ENCODE measurements at regions not wholly inside any gene's neighbourhood (a gene's known extent, or its start where the extent isn't known, plus 50 kb on each side); places are given as distances from the start of the nearest gene placed in this dataset.

DNA sequence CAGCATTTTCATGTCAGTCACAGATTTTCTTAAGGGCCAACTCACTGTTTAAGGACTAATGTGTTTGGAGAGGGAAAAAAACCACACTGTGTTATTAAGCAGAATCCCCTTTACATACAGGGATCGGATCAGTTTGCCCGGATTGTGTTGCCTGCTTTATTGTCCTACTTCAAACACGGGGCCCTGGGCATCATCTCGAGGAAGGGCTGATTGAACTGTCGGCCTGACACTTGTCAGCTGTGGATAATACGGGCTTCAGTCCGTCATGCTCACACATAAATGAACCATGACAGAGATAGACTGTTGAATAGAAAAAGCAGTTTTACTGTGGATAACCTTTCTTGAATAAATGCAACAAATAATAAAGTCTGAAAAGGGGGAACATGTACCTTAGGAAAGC, 325.0 kb downstream of the ZSWIM6 start:
- Histone ChIP-seq H4K20me1 (ENCODE audit: insufficient read depth) (no peaks in the 10 kb centered on the region), H3K4me3 (ENCODE audit: low read depth in 2 of 2, low read length in 1 of 2) (no peak overlapping the region), H3F3A (replicated peaks; ENCODE audit: insufficient read depth) (no peaks in the 10 kb centered on the region), H3K27ac (ENCODE audit: low read depth in 2 of 2, low read length in 1 of 2) (no peak overlapping the region), H2AFZ (ENCODE audit: low read depth) (no peak overlapping the region), H3K79me2 (ENCODE audit: insufficient read depth) (no peaks in the 10 kb centered on the region), H3K9me3 (no peaks in the 10 kb centered on the region), H3K4me2 (no peak overlapping the region), H3K9ac (no peak overlapping the region), H3K4me1 (ENCODE audit: control insufficient read depth in 1 of 2, insufficient read depth in 2 of 2, low read depth in 1 of 2, low read length in 1 of 2) (peaks cover 0 to 4% of the 10 kb centered on the region in 2 experiments; a peak in 2 of 4 replicates), H3K36me3 (replicated peaks in 1 of 2; ENCODE audit: control insufficient read depth in 1 of 2, insufficient read depth in 2 of 2, low read length in 1 of 2) (no peaks in the 10 kb centered on the region), H3K9me2 (no peaks in the 10 kb centered on the region), H3K27me3 (ENCODE audit: insufficient read depth) (peaks cover 6% of the 10 kb centered on the region)
- no peak for DNase-seq
- 85% methylated on average over 7 of the region's 7 CpGs for WGBS (ENCODE audit: low lambda C conversion rate)
- POLR2A ChIA-PET = no interaction called here
- TF ChIP-seq ELF1 (IDR thresholded peaks at IDR 0.05) = no peak
- TF ChIP-seq, protein P1, sequence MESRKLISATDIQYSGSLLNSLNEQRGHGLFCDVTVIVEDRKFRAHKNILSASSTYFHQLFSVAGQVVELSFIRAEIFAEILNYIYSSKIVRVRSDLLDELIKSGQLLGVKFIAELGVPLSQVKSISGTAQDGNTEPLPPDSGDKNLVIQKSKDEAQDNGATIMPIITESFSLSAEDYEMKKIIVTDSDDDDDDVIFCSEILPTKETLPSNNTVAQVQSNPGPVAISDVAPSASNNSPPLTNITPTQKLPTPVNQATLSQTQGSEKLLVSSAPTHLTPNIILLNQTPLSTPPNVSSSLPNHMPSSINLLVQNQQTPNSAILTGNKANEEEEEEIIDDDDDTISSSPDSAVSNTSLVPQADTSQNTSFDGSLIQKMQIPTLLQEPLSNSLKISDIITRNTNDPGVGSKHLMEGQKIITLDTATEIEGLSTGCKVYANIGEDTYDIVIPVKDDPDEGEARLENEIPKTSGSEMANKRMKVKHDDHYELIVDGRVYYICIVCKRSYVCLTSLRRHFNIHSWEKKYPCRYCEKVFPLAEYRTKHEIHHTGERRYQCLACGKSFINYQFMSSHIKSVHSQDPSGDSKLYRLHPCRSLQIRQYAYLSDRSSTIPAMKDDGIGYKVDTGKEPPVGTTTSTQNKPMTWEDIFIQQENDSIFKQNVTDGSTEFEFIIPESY (IDR thresholded peaks at IDR 0.05; ENCODE audit: borderline replicate concordance, low read depth) = no peak
- no peak for TF ChIP-seq CHD2 (IDR thresholded peaks at IDR 0.05; ENCODE audit: low read length, partially characterized antibody)
- no peak for TF ChIP-seq NFIC (IDR thresholded peaks at IDR 0.05; ENCODE audit: borderline replicate concordance)
- no peak for TF ChIP-seq MEF2A (IDR thresholded peaks at IDR 0.05; ENCODE audit: borderline replicate concordance, low read depth)
- no peak for TF ChIP-seq EP300 (IDR thresholded peaks at IDR 0.05; ENCODE audit: borderline replicate concordance in 1 of 2, low read depth in 1 of 2, low read length in 1 of 2)
- TF ChIP-seq MXI1 (IDR thresholded peaks at IDR 0.05; ENCODE audit: low read depth, low read length) = no peak
- TF ChIP-seq JUND (IDR thresholded peaks at IDR 0.05) = no peak
- TF ChIP-seq FOXJ3 (CRISPR knock-in tag; IDR thresholded peaks at IDR 0.05) = no peak
- TF ChIP-seq RFX5 (IDR thresholded peaks at IDR 0.05; ENCODE audit: low read length) = no peak
- TF ChIP-seq POLR2AphosphoS5 (IDR thresholded peaks at IDR 0.05; ENCODE audit: low read depth, low read length) = no peak
- no peak for TF ChIP-seq EZH2phosphoT487 (IDR thresholded peaks at IDR 0.05; ENCODE audit: borderline replicate concordance, low read depth)
- TF ChIP-seq FOXM1 (IDR thresholded peaks at IDR 0.05; ENCODE audit: low read depth) = no peak
- TF ChIP-seq RXRA (IDR thresholded peaks at IDR 0.05; ENCODE audit: borderline replicate concordance, low read depth) = no peak
- TF ChIP-seq, protein P2, sequence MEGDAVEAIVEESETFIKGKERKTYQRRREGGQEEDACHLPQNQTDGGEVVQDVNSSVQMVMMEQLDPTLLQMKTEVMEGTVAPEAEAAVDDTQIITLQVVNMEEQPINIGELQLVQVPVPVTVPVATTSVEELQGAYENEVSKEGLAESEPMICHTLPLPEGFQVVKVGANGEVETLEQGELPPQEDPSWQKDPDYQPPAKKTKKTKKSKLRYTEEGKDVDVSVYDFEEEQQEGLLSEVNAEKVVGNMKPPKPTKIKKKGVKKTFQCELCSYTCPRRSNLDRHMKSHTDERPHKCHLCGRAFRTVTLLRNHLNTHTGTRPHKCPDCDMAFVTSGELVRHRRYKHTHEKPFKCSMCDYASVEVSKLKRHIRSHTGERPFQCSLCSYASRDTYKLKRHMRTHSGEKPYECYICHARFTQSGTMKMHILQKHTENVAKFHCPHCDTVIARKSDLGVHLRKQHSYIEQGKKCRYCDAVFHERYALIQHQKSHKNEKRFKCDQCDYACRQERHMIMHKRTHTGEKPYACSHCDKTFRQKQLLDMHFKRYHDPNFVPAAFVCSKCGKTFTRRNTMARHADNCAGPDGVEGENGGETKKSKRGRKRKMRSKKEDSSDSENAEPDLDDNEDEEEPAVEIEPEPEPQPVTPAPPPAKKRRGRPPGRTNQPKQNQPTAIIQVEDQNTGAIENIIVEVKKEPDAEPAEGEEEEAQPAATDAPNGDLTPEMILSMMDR (IDR thresholded peaks at IDR 0.05) = no peak
- TF ChIP-seq FOSL2 (IDR thresholded peaks at IDR 0.05; ENCODE audit: borderline replicate concordance, low read depth) = no peak
- no peak for TF ChIP-seq TEAD4 (IDR thresholded peaks at IDR 0.05; ENCODE audit: borderline replicate concordance, insufficient read depth)
- CTCF ChIA-PET = interaction anchor here (0.6 to 3.2 kb wide), 12 partner anchors 9 to 700 kb away, joined by 3 to 29 read pairs (median 4); no protein-coding TSS in a partner anchor
